ENCODE measurements at regions not wholly inside any gene's neighbourhood (a gene's known extent, or its start where the extent isn't known, plus 50 kb on each side); places are given as distances from the start of the nearest gene placed in this dataset.

- TF ChIP-seq POLR2AphosphoS5 (IDR thresholded peaks at IDR 0.05; ENCODE audit: control insufficient read depth, insufficient read depth, low read depth, low read length) (no peak), HDAC2 (IDR thresholded peaks at IDR 0.05) (no peak), NFIC (IDR thresholded peaks at IDR 0.05) (no peak), EGR1 (conservative IDR thresholded peaks at IDR 0.05) (no peak), SP1 (CRISPR knock-in tag; IDR thresholded peaks at IDR 0.05) (no peak), NR1H2 (CRISPR knock-in tag; IDR thresholded peaks at IDR 0.05) (no peak), ZNF324 (CRISPR knock-in tag; IDR thresholded peaks at IDR 0.05) (no peak), RFX5 (IDR thresholded peaks at IDR 0.05; ENCODE audit: low read depth, low read length) (no peak), CEBPZ (IDR thresholded peaks at IDR 0.05; ENCODE audit: borderline replicate concordance, low read depth, low read length) (no peak), MEF2A (IDR thresholded peaks at IDR 0.05; ENCODE audit: control insufficient read depth, low read depth, low read length) (no peak), CTCF (IDR thresholded peaks at IDR 0.05 in 2 of 3, conservative IDR thresholded peaks at IDR 0.05 in 1 of 3; ENCODE audit: insufficient read depth in 2 of 3, low read depth in 1 of 3, low read length in 3 of 3) (no peak)
- TF ChIP-seq, protein P1, sequence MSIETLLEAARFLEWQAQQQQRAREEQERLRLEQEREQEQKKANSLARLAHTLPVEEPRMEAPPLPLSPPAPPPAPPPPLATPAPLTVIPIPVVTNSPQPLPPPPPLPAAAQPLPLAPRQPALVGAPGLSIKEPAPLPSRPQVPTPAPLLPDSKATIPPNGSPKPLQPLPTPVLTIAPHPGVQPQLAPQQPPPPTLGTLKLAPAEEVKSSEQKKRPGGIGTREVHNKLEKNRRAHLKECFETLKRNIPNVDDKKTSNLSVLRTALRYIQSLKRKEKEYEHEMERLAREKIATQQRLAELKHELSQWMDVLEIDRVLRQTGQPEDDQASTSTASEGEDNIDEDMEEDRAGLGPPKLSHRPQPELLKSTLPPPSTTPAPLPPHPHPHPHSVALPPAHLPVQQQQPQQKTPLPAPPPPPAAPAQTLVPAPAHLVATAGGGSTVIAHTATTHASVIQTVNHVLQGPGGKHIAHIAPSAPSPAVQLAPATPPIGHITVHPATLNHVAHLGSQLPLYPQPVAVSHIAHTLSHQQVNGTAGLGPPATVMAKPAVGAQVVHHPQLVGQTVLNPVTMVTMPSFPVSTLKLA (conservative IDR thresholded peaks at IDR 0.05): no peak
Measured at GRCh38 chr16:82562183-82562683, 64.5 kb upstream of the CDH13 start.

Data from K562 (cell line).